ENCODE measurements at regions not wholly inside any gene's neighbourhood (a gene's known extent, or its start where the extent isn't known, plus 50 kb on each side); places are given as distances from the start of the nearest gene placed in this dataset.

DNA sequence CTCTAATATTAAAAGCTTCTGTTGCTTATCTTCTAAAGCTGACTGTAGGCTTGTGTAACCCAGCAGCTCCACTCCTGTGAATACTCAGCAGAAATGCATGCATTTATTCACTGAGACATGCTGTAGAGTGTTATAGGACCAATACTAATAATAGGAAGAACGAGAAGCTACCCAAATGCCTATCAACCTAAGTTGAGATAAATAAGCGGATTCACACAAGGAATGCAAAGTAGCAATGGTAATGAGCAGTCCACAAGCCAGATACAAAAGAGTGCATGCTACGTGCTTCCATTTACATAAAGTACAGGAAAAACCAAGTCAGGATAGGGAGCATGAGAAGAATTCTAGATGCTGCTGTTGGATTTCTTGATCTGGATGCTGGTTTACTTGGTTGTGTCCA lies 155.9 kb downstream of the AASDH start:
- TF ChIP-seq, protein P1, sequence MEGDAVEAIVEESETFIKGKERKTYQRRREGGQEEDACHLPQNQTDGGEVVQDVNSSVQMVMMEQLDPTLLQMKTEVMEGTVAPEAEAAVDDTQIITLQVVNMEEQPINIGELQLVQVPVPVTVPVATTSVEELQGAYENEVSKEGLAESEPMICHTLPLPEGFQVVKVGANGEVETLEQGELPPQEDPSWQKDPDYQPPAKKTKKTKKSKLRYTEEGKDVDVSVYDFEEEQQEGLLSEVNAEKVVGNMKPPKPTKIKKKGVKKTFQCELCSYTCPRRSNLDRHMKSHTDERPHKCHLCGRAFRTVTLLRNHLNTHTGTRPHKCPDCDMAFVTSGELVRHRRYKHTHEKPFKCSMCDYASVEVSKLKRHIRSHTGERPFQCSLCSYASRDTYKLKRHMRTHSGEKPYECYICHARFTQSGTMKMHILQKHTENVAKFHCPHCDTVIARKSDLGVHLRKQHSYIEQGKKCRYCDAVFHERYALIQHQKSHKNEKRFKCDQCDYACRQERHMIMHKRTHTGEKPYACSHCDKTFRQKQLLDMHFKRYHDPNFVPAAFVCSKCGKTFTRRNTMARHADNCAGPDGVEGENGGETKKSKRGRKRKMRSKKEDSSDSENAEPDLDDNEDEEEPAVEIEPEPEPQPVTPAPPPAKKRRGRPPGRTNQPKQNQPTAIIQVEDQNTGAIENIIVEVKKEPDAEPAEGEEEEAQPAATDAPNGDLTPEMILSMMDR (IDR thresholded peaks at IDR 0.05), result no peak
- TF ChIP-seq POLR2A (IDR thresholded peaks at IDR 0.05), result no peak

All from gastroesophageal sphincter (tissue), 3 donors.